Stimulated activated CD8-positive, alpha-beta memory T cell treated with anti-CD3 and anti-CD28 coated beads, Interleukin-2, amount 100 ng/mL, for 1 hour (primary cell): ENCODE measurements at regions not wholly inside any gene's neighbourhood (a gene's known extent, or its start where the extent isn't known, plus 50 kb on each side); places are given as distances from the start of the nearest gene placed in this dataset.
"Not testable (repeated sequence)": the region's sequence is repeated elsewhere in the genome, so short reads cannot be mapped to it uniquely, and the experiment has no call there.

Experiments
- DNase-seq, 2 donors: peaks; one replicate each; pipeline ENCODE4 v3.0.0-alpha.2; 2020; ENCODE audit warnings: low read depth in 2 of 2

- DNase-seq: no peak
These were observed 183.6 kb downstream of the S1PR1 start for GRCh38 chr1:101420406-101420805.

GRCh38 chr1:101428083-101428482, 191.3 kb downstream of the S1PR1 start:
- DNase-seq: not testable (repeated sequence)

- no peak for DNase-seq
These were observed 191.7 kb downstream of the S1PR1 start for GRCh38 chr1:101428562-101428961.

- DNase-seq: no peak
These were observed 195.2 kb downstream of the S1PR1 start for GRCh38 chr1:101431956-101432510.

GRCh38 chr1:101435831-101436511, 199.2 kb downstream of the S1PR1 start:
- DNase-seq: no peak

- no peak for DNase-seq
These were observed 201.0 kb downstream of the S1PR1 start for GRCh38 chr1:101437800-101438199.

- no peak for DNase-seq
These were observed 201.5 kb downstream of the S1PR1 start for GRCh38 chr1:101438359-101438758.

GRCh38 chr1:101440485-101440884, 203.7 kb downstream of the S1PR1 start:
- no peak for DNase-seq

- DNase-seq: no peak
These were observed 207.6 kb downstream of the S1PR1 start for GRCh38 chr1:101444381-101444780.

GRCh38 chr1:101444873-101445618, 208.2 kb downstream of the S1PR1 start:
- DNase-seq: no peak

- no peak for DNase-seq
These were observed 211.2 kb downstream of the S1PR1 start for GRCh38 chr1:101448018-101448417.

GRCh38 chr1:101450691-101451090, 213.9 kb downstream of the S1PR1 start:
- not testable (repeated sequence) for DNase-seq

- DNase-seq: no peak
These were observed 215.1 kb downstream of the S1PR1 start for GRCh38 chr1:101451888-101452287.

- no peak for DNase-seq
These were observed 216.0 kb downstream of the S1PR1 start for GRCh38 chr1:101452825-101453224.

- no peak for DNase-seq
These were observed 217.0 kb downstream of the S1PR1 start for GRCh38 chr1:101453844-101454243.

GRCh38 chr1:101455166-101455565, 218.3 kb downstream of the S1PR1 start:
- no peak for DNase-seq

GRCh38 chr1:101460739-101461138, 223.9 kb downstream of the S1PR1 start:
- DNase-seq: no peak

- DNase-seq: no peak
These were observed 226.4 kb downstream of the S1PR1 start for GRCh38 chr1:101463195-101463594.

GRCh38 chr1:101465941-101466340, 229.1 kb downstream of the S1PR1 start:
- DNase-seq: no peak

- no peak for DNase-seq
These were observed 237.3 kb downstream of the S1PR1 start for GRCh38 chr1:101474039-101474665.

GRCh38 chr1:101476541-101476940, 239.7 kb downstream of the S1PR1 start:
- no peak for DNase-seq

- no peak for DNase-seq
These were observed 243.1 kb downstream of the S1PR1 start for GRCh38 chr1:101479945-101480344.

GRCh38 chr1:101482306-101482705, 245.5 kb downstream of the S1PR1 start:
- no peak for DNase-seq
